ENCODE measurements at regions not wholly inside any gene's neighbourhood (a gene's known extent, or its start where the extent isn't known, plus 50 kb on each side); places are given as distances from the start of the nearest gene placed in this dataset.

DNA sequence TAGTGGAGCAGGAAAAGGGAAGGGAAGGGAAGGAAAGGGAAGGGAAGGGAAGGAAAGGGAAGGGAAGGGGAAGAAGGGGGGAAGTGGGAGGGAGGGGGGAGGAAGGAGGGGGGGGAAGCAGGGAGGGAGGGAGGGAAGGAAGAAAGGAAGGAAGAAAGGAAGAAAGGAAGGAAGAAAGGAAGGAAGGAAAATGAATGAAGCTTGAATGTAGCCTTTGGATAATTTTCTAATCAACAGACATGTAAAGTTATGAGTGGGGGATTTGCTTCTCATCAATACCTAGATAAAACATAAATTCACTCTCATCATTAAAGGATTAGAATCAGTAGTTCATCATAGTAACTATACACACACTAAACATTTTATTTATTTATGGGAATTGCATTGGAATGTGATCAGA, 446.9 kb upstream of the FAM241A start:
- DNase-seq (ENCODE audit: low read depth): no peak
- H3K4me3 ChIP-seq (ENCODE audit: control insufficient read depth, low read depth, low read length): no peak overlapping the region
- TF ChIP-seq, protein P1, sequence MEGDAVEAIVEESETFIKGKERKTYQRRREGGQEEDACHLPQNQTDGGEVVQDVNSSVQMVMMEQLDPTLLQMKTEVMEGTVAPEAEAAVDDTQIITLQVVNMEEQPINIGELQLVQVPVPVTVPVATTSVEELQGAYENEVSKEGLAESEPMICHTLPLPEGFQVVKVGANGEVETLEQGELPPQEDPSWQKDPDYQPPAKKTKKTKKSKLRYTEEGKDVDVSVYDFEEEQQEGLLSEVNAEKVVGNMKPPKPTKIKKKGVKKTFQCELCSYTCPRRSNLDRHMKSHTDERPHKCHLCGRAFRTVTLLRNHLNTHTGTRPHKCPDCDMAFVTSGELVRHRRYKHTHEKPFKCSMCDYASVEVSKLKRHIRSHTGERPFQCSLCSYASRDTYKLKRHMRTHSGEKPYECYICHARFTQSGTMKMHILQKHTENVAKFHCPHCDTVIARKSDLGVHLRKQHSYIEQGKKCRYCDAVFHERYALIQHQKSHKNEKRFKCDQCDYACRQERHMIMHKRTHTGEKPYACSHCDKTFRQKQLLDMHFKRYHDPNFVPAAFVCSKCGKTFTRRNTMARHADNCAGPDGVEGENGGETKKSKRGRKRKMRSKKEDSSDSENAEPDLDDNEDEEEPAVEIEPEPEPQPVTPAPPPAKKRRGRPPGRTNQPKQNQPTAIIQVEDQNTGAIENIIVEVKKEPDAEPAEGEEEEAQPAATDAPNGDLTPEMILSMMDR (conservative IDR thresholded peaks at IDR 0.05; ENCODE audit: control insufficient read depth, insufficient read depth, low read depth, low read length): no peak

DNA sequence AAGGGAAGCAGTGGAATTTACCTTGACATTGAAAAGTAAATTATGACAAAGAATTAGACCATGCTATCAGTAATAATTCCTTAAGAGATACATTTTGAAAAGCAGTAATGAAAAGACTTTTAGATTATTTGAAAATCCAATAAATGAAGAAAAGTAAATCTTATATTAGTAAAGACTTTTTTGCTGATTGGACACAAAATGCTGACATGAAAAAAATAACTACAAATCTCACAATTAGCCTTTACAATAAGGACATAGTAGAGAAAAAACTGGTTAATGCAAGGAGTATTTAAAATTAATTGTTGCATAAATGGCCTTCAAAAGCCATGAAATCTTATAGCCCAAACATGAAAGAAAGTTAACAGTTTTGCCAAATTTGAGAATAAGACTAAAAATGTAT, 446.1 kb upstream of the FAM241A start:
- TF ChIP-seq, protein P1 (conservative IDR thresholded peaks at IDR 0.05; ENCODE audit: control insufficient read depth, insufficient read depth, low read depth, low read length): no peak
- no peak overlapping the region for H3K4me3 ChIP-seq (ENCODE audit: control insufficient read depth, low read depth, low read length)
- DNase-seq (ENCODE audit: low read depth): no peak

DNA sequence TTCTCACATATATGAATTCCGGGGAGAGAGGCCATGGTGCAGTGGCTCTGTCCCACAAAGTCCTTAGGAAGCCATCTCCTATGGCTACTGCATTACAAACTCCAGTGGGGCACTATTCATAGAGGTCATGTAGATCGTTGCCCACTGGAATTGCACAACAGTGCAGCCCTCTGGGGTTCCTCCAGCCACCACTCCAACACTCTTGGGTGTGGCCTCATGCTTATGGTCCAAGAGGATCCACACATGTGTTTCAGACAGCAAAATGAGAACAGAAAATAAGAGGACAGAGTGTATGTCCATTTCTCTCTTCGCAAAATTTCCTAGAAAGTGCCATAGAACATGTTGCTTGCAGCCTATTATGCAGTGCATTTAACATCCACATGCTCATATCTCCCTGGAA, 444.2 kb upstream of the FAM241A start:
- no peak for DNase-seq (ENCODE audit: low read depth)
- H3K4me3 ChIP-seq (ENCODE audit: control insufficient read depth, low read depth, low read length): no peak overlapping the region
- TF ChIP-seq, protein P1 (conservative IDR thresholded peaks at IDR 0.05; ENCODE audit: control insufficient read depth, insufficient read depth, low read depth, low read length): no peak

DNA sequence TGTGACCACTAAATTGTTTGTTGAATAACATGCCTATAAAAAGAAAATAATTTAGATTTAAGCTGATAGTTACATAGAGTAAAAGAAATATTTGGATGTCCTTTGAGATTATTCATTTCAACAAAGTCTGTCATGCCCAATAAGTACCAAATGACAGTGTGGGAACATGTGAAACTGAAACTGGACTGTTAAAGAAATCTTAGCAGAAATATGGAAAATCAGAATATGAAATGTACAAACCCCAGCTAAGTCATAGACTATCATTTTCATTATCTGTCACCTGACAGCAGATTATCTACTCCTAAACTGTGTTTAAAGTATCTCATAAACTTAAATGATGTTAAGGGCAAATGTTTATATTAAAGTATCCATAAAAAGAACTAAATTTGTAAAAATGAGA, 437.8 kb upstream of the FAM241A start:
- no peak for DNase-seq (ENCODE audit: low read depth)
- TF ChIP-seq, protein P1 (conservative IDR thresholded peaks at IDR 0.05; ENCODE audit: control insufficient read depth, insufficient read depth, low read depth, low read length): no peak
- no peak overlapping the region for H3K4me3 ChIP-seq (ENCODE audit: control insufficient read depth, low read depth, low read length)

DNA sequence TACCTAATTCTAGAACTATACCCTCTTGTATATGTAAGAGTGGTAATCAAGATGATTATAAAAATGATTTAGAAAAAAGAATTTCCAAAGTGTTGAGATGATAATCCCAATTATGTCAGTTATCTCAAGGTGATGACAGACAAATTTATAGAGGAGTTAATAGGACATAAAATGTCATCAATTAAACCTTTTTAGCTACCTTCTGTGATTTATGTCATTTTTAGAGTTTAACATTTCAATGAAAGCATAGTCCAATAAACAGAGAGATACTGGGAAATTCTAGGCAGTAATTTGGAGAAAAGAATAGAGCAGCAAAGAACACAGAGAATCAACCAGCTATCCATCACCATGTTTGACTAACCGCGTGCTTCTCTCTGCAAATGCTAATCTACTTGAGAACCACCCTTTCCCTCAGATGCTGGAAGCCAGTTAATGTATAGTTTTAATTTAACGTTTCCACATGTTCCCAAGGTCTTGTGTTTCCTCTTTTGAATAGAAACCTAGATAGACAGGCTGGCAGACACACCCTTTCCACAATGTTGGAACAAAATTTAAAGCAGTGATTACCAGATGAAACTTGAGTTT, 433.1 kb upstream of the FAM241A start:
- TF ChIP-seq, protein P1 (conservative IDR thresholded peaks at IDR 0.05; ENCODE audit: control insufficient read depth, insufficient read depth, low read depth, low read length): no peak
- H3K4me3 ChIP-seq (ENCODE audit: control insufficient read depth, low read depth, low read length): no peak overlapping the region

DNA sequence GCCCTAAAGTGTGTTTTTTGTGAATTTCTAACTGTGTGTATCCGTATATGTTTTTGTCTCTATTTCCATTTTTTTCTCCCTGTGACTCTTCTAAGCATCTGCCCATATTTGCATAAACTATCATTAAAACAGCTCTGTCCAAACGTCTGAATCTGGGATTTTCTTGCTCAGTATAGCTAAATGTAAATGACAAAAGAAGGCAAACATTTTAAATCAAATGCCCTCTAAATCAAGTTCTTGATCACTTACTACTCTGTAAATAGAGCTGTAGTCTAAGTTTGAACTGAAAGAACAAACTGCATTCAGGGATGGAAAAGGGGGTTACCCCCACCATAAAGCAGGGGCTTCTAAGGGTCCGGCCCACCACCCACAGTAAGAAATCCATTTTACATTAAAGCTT, 432.0 kb upstream of the FAM241A start:
- H3K4me3 ChIP-seq (ENCODE audit: control insufficient read depth, low read depth, low read length): no peak overlapping the region
- TF ChIP-seq, protein P1 (conservative IDR thresholded peaks at IDR 0.05; ENCODE audit: control insufficient read depth, insufficient read depth, low read depth, low read length): no peak
- no peak for DNase-seq (ENCODE audit: low read depth)

More for the DNA sequence above, 433.1 kb upstream of the FAM241A start:
- no peak for DNase-seq (ENCODE audit: low read depth)

DNA sequence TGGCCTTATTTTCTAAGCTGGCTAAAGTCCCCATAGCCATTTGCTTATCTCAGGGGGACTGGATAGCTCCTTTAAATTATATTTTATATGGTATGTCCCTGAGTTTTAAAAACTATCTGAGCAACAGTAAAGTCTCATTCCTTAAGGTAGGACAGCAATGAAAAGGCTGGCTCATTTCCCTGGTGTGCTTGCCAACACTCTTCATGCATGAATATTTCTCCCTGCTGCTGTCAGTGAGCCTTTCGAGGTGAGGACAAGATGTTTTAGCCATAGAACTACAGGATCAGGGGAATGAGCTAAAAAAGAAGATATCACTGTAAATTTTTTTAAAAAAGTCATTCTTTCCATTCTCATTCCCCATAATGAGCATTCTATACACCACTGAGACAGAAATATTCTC, 427.3 kb upstream of the FAM241A start:
- H3K4me3 ChIP-seq (ENCODE audit: control insufficient read depth, low read depth, low read length): no peak overlapping the region
- no peak for DNase-seq (ENCODE audit: low read depth)
- TF ChIP-seq, protein P1 (conservative IDR thresholded peaks at IDR 0.05; ENCODE audit: control insufficient read depth, insufficient read depth, low read depth, low read length): no peak

All from fibroblast of mammary gland (primary cell).